Testis (tissue), 2 donors: ENCODE measurements at regions not wholly inside any gene's neighbourhood (a gene's known extent, or its start where the extent isn't known, plus 50 kb on each side); places are given as distances from the start of the nearest gene placed in this dataset.

ENCODE experiments used
- CTCF ChIP-seq, 3 experiments: fragments of 450-650 bp in 2 of 3; fragments of 200-600 bp in 1 of 3; sonication (generic) in 1 of 3; IDR thresholded peaks; one replicate each; pipeline ENCODE4 v1.5.1; 2016 to 2019; ENCODE audit warnings: antibody characterized with exemption in 3 of 3, mild to moderate bottlenecking in 2 of 3, moderate library complexity in 1 of 3
- POLR2A ChIP-seq: fragments of 450-650 bp; IDR thresholded peaks from one replicate; pipeline ENCODE4 v1.6.1; 2017; ENCODE audit warnings: antibody characterized with exemption, mild to moderate bottlenecking, moderate library complexity

- no peak for TF ChIP-seq CTCF (IDR thresholded peaks at IDR 0.05)
- no peak for TF ChIP-seq POLR2A
Observed at GRCh38 chr1:199422206-199422605, 605.3 kb upstream of the NR5A2 start.
